ENCODE measurements at regions not wholly inside any gene's neighbourhood (a gene's known extent, or its start where the extent isn't known, plus 50 kb on each side); places are given as distances from the start of the nearest gene placed in this dataset.

DNA sequence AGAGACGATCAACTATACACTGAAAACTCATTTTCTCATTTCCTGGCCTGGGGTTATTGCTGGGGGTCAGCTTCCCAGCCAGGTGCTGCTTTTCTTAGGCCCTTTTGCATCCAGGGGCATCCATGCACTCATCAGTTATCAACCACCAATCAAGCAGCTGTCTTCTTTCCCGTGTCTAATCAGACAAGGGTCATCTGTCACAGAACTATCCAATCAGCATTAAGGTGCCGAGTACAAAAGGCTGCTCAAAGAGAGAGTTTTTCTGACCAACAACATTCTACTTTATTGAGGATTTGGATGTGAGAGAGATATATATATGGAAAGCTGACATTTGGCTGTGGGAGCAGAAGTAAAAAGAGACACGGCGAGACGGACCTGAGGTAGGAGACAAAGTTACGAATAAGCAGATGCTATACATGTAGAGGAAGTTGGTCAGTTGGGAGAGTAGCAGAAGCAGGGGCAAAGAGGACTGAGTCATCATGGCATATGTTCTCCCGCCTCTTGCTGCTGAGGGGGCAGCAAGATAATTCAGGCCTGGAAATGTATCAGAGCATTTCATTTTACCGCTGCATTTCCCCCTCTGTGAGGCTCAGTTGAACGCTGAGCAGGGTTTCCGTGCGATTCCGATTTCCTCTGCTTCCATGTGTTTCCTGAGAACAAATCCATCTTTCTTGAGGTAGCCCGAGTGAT, 129.3 kb downstream of the NUP35 start:
- Histone ChIP-seq H3K4me3 (no peak overlapping the region), H3K9me3 (replicated peaks) (no peaks in the 10 kb centered on the region), H3K4me1 (replicated peaks) (no peaks in the 10 kb centered on the region), H3K27me3 (replicated peaks) (no peaks in the 10 kb centered on the region), H3K27ac (no peak overlapping the region), H3K36me3 (no peaks in the 10 kb centered on the region)
- DNase-seq (ENCODE audit: low read depth in 1 of 2, low spot score in 2 of 2): no peak

DNA sequence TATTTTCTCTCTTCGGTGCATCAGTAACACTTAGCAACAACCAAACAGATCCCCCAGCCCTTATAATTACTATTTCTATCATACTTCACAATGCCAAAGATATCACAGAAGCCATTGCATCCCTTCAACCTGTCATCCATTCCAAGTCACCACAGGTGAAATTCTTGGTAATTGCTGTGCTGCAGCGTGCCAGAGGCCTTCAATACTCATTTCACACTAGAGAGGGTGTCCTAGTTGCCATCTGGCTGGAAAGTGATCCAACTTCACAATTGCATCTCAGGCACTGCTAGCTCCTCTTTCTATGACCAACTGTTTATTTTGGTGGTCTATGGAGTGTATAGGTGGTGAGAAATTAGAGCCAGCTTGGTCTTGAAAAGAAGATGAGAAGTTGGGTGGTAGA, 131.2 kb downstream of the NUP35 start:
- H3K27me3 ChIP-seq (replicated peaks): no peaks in the 10 kb centered on the region
- DNase-seq (ENCODE audit: low read depth in 1 of 2, low spot score in 2 of 2): no peak
- H3K9me3 ChIP-seq (replicated peaks): no peaks in the 10 kb centered on the region
- H3K4me1 ChIP-seq (replicated peaks): no peaks in the 10 kb centered on the region
- H3K4me3 ChIP-seq: no peak overlapping the region
- H3K27ac ChIP-seq: no peak overlapping the region
- no peaks in the 10 kb centered on the region for H3K36me3 ChIP-seq

DNA sequence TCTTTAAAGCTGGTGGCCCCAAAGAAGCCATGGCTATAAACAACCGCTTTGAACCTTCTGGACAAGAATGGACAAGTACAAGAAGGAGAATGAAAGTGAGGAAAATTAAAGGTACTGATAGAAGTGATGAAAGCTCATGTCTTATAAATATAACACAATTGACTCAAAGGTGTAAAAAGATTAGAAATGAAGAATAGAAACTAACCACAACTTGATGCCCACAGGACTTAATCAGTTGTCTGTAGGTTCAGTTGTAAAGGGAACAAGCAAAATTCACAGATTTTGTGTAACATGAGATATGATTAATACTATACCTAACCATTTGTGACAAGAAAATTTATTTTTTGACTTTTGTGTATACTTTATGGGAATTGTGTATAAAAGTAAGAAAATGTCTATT, 135.7 kb downstream of the NUP35 start:
- Histone ChIP-seq H3K36me3 (no peaks in the 10 kb centered on the region), H3K9me3 (replicated peaks) (no peaks in the 10 kb centered on the region), H3K27ac (no peak overlapping the region), H3K4me3 (no peak overlapping the region), H3K4me1 (replicated peaks) (no peaks in the 10 kb centered on the region), H3K27me3 (replicated peaks) (no peaks in the 10 kb centered on the region)
- DNase-seq (ENCODE audit: low read depth in 1 of 2, low spot score in 2 of 2): no peak

DNA sequence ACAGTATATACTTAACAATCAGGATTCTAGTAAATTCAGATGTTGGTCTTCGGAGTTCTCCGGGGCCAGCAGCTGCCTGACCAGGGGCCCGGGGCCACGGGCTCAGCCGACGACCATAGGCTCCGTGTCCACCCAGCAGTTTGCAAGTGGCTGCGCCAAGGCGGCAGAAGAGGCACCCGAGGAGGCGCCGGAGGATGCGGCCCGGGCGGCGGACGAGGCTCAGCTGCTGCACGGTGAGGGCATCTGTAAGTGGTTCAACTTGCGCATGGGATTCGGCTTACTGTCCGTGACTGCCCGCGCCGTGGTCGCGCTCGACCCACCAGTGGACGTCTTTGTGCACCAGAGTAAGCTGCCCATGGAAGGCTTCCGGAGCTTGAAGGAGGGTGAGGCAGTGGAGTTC, 136.3 kb downstream of the NUP35 start:
- no peak for DNase-seq (ENCODE audit: low read depth in 1 of 2, low spot score in 2 of 2)
- H3K27me3 ChIP-seq (replicated peaks): no peaks in the 10 kb centered on the region
- H3K36me3 ChIP-seq: no peaks in the 10 kb centered on the region
- H3K9me3 ChIP-seq (replicated peaks): no peaks in the 10 kb centered on the region
- no peak overlapping the region for H3K4me3 ChIP-seq
- H3K4me1 ChIP-seq (replicated peaks): no peaks in the 10 kb centered on the region
- no peak overlapping the region for H3K27ac ChIP-seq

DNA sequence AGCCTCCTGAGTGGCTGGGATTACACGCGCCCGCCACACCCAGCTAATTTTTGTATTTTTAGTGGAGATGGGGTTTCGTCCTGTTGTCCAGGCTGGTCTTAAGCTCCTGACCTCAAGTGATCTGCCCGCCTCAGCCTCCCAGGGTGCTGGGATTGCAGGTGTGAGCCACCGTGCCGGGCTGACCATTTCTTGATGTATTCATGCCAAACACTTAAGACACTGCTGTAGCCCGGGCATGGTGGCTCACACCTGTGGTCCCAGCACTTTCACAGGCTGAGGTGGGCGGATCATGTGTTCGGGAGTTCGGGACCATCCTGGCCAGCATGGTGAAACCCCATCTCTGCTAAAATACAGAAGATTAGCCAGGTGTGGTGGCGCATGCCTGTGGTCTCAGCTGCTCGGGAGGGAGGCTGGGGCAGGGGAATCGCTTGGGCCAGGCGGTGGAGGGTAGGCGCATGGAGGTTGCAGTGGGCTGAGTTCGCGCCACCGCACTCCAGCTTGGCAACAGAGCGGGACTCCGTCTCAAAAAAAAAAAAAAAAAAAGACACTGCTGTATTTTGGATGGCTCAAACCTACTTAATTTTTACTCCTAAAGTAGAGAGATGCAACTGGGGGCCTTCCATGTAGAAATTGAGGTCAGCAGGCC, 140.8 kb downstream of the NUP35 start:
- no peaks in the 10 kb centered on the region for H3K36me3 ChIP-seq
- no peaks in the 10 kb centered on the region for H3K4me1 ChIP-seq (replicated peaks)
- H3K9me3 ChIP-seq (replicated peaks): no peaks in the 10 kb centered on the region
- no peak overlapping the region for H3K27ac ChIP-seq
- H3K4me3 ChIP-seq: no peak overlapping the region
- DNase-seq (ENCODE audit: low read depth in 1 of 2, low spot score in 2 of 2): no peak
- no peaks in the 10 kb centered on the region for H3K27me3 ChIP-seq (replicated peaks)

DNA sequence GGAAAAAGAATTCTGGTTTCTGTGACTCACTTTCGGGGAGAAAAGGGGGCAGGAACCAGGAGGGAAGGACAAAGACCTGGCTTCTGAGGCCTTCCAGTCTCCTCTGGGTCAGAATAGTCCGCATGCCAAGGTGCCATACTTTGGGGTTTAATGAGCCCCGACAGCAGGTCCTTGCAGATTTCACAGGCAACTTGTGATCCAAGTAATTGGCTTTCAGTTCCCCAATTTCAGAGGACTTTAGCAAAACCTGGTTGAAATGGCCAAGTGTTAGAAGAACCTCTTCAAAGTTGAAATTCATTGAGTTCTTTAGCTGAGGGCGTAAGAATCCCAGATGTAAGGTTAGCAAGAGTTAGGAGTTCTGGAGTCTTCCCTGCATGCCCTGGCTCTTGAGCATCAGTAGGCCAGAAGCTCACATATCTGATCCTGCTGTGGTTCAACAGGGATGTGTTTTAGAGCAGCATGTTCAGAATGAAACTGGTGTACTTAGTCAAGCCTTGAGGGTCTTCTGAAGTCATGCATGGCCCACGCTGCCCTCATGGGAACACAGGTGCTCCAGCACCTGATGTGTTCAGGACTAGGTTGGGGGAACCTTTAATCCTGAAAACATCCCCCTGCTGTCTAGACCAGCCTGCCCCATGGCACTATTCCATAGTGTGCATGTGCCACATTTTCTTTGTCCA, 143.0 kb downstream of the NUP35 start:
- Histone ChIP-seq H3K36me3 (no peaks in the 10 kb centered on the region), H3K27ac (no peak overlapping the region), H3K9me3 (replicated peaks) (no peaks in the 10 kb centered on the region), H3K4me1 (replicated peaks) (no peaks in the 10 kb centered on the region), H3K27me3 (replicated peaks) (no peaks in the 10 kb centered on the region), H3K4me3 (no peak overlapping the region)
- no peak for DNase-seq (ENCODE audit: low read depth in 1 of 2, low spot score in 2 of 2)

DNA sequence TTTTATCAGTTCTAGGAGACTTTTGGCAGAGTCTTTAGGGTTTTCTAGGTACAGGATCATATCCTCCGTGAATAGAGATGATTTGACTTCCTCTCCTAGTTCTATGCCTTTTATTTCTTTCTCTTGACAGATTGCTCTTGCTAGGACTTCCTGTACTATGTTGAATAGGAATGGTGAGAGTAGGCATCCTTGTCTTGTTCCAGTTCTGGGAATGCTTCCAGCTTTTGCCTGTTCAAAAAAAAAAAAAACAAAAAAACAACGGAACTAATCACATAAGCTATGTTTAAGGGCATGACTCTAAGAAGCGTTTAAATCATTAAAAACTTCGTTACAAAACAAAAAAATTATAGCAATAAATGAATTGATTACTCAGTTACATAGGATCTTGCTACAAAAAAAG, 145.7 kb downstream of the NUP35 start:
- H3K27me3 ChIP-seq (replicated peaks): no peaks in the 10 kb centered on the region
- no peaks in the 10 kb centered on the region for H3K36me3 ChIP-seq
- H3K4me3 ChIP-seq: no peak overlapping the region
- H3K4me1 ChIP-seq (replicated peaks): no peaks in the 10 kb centered on the region
- no peak for DNase-seq (ENCODE audit: low read depth in 1 of 2, low spot score in 2 of 2)
- H3K27ac ChIP-seq: no peak overlapping the region
- no peaks in the 10 kb centered on the region for H3K9me3 ChIP-seq (replicated peaks)

DNA sequence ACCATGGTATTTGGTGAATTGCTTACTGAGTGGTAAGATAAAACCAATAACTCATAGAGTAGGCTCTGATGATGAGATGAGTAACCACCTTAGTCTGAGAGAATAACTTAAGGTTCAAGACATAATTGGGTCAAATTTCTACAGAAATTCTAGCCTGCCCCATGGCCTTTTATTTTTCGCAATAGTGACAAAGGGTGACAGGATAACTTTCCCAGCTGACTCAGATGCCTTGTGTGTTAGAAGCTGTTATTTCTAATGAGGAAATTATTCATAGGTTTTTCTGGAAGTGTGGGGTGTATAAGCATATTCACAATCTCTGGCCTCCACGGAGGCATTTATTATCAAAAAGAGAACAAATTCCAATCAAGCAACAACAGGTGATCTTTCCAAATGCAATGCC, 159.0 kb downstream of the NUP35 start:
- H3K9me3 ChIP-seq (replicated peaks): no peaks in the 10 kb centered on the region
- no peaks in the 10 kb centered on the region for H3K27me3 ChIP-seq (replicated peaks)
- no peak overlapping the region for H3K27ac ChIP-seq
- H3K36me3 ChIP-seq: no peaks in the 10 kb centered on the region
- no peak overlapping the region for H3K4me3 ChIP-seq
- DNase-seq (ENCODE audit: low read depth in 1 of 2, low spot score in 2 of 2): no peak
- H3K4me1 ChIP-seq (replicated peaks): no peaks in the 10 kb centered on the region; the same call in 1 of the 2 replicates

DNA sequence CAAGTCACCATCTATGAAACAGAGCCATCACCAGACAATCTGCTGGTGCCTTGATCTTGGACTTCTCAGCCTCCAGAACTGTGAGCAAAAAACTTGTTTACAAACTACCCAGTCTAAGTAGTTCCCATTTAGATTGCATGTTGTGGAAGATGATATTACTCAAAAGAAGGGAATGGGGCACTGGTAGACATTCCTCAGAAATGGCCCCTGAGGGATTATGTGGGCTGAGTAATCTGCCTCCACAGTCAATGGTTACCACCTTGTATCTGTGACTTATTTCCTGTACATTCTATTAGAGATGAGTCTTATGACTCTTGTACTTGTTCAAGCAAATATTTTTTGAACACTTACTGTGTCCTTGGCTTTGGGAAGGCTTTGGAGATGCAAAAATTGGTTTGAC, 160.4 kb downstream of the NUP35 start:
- Histone ChIP-seq H3K9me3 (replicated peaks) (no peaks in the 10 kb centered on the region), H3K36me3 (no peaks in the 10 kb centered on the region), H3K4me3 (no peak overlapping the region), H3K4me1 (replicated peaks) (no peaks in the 10 kb centered on the region; the same call in 1 of the 2 replicates), H3K27me3 (replicated peaks) (no peaks in the 10 kb centered on the region), H3K27ac (no peak overlapping the region)
- DNase-seq (ENCODE audit: low read depth in 1 of 2, low spot score in 2 of 2): peak in 1 of 2 experiments; percentile 19

DNA sequence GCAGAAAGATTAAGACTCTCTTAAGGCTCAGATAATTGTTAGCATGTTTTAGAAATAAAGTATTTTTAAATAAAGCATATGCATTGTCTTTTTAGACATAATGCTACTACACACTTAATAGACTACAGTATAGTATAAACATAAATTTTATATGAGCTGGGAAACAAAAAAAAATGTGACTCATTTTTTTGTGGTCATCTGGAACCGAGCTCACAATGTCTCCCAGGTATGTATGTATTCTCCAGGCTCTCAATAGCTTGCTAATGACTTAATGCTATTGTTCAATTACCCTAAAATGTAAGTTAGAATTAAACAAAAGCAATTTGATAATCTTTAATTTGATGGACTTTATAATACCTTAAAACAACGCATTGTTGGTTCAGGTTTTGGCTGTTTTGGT, 167.2 kb downstream of the NUP35 start:
- H3K36me3 ChIP-seq: no peaks in the 10 kb centered on the region
- H3K27me3 ChIP-seq (replicated peaks): no peaks in the 10 kb centered on the region

DNA sequence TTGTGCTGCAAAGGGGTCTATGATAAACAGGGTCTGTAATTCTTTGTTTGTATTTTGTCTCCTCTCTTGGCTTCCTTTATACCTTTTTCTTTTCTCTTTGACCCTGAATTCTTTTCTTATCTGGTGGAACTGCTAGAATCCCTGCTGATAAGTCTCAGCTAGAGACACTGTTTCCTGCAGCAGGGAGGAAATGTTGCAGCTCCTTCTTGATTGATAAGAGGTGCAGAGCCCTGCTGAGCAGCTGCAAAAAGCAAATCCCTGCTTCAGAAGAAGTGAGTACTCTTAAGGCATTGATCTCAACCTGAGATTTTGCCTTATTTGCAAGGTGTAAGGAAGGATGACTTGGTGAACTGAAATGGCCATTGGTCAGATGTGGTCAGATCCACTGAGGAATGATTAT, 167.8 kb downstream of the NUP35 start:
- no peaks in the 10 kb centered on the region for H3K27me3 ChIP-seq (replicated peaks)
- H3K4me1 ChIP-seq (replicated peaks): no peaks in the 10 kb centered on the region
- DNase-seq (ENCODE audit: low read depth in 1 of 2, low spot score in 2 of 2): no peak
- no peak overlapping the region for H3K4me3 ChIP-seq
- no peak overlapping the region for H3K27ac ChIP-seq
- H3K9me3 ChIP-seq (replicated peaks): no peaks in the 10 kb centered on the region
- H3K36me3 ChIP-seq: no peaks in the 10 kb centered on the region

More for the DNA sequence above, 167.2 kb downstream of the NUP35 start:
- no peak overlapping the region for H3K4me3 ChIP-seq
- H3K4me1 ChIP-seq (replicated peaks): no peaks in the 10 kb centered on the region
- H3K27ac ChIP-seq: no peak overlapping the region
- no peak for DNase-seq (ENCODE audit: low read depth in 1 of 2, low spot score in 2 of 2)
- H3K9me3 ChIP-seq (replicated peaks): no peaks in the 10 kb centered on the region

DNA sequence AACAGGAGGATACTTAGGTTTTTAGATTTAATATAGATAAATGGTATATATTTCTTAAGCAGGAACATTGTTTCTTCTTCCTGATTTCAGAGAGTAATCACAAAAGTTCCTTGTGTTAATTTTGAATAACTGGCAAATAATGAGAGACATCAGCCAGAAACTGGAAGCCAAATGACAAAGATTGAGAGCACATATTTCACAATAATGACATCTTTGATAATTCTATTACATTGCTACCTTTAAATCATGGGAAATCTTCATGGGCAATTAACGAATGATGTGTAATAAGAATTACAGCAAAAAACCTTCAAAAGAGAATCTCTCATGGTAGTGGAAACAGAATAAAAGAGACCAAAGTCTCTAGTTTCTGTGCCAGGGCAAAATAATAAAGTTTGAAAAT, 215.1 kb downstream of the NUP35 start:
- Histone ChIP-seq H3K4me1 (replicated peaks) (no peaks in the 10 kb centered on the region), H3K27ac (no peak overlapping the region), H3K27me3 (replicated peaks) (no peaks in the 10 kb centered on the region), H3K4me3 (no peak overlapping the region), H3K36me3 (no peaks in the 10 kb centered on the region), H3K9me3 (replicated peaks) (no peaks in the 10 kb centered on the region)
- DNase-seq (ENCODE audit: low read depth in 1 of 2, low spot score in 2 of 2): no peak

DNA sequence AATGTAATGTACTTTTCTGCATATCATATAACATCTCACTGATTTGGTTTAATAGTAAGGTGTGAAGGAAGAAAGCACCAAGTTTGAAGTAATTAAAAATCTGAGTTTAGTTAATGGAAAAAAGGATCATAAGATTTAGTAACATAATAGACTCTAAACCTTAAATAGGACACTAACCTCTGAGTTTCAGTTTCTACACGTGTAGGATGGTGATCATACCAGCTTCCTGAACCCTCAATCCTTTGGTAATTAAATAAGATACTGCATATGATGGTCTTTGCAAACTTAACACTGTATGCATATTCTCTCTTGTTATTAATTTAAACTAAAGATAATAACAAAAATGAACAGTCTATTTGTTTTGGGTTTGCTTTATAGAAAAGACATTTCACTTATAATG, 216.8 kb downstream of the NUP35 start:
- H3K27me3 ChIP-seq (replicated peaks): no peaks in the 10 kb centered on the region
- no peaks in the 10 kb centered on the region; the same call in 1 of the 2 replicates for H3K36me3 ChIP-seq
- no peaks in the 10 kb centered on the region for H3K4me1 ChIP-seq (replicated peaks)

DNA sequence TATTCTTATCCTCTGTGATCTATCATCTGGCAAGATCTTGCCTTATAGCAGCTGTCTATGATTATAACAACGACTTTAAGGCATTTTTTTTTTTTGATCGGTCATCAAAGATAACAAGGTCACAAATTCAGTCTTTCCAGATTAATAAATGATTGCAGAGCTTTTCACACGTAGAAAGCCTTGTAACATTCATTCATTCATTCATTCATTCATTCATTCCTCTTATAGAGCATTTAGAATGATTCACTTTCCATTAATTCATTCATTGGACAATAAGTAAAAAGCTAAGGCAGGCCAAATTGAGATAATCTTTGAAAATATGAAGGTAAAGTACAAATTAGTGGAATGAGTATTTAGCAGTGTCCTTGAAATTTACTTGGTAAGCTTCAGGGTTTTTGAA, 223.7 kb downstream of the NUP35 start:
- DNase-seq (ENCODE audit: low read depth in 1 of 2, low spot score in 2 of 2): no peak
- Histone ChIP-seq H3K4me3 (no peak overlapping the region), H3K9me3 (replicated peaks) (no peaks in the 10 kb centered on the region), H3K4me1 (replicated peaks) (no peaks in the 10 kb centered on the region), H3K27ac (no peak overlapping the region), H3K36me3 (no peaks in the 10 kb centered on the region; the same call in 1 of the 2 replicates), H3K27me3 (replicated peaks) (no peaks in the 10 kb centered on the region)

More for the DNA sequence above, 216.8 kb downstream of the NUP35 start:
- Histone ChIP-seq H3K4me3 (no peak overlapping the region), H3K27ac (no peak overlapping the region), H3K9me3 (replicated peaks) (no peaks in the 10 kb centered on the region)
- DNase-seq (ENCODE audit: low read depth in 1 of 2, low spot score in 2 of 2): no peak
